ENCODE measurements at regions not wholly inside any gene's neighbourhood (a gene's known extent, or its start where the extent isn't known, plus 50 kb on each side); places are given as distances from the start of the nearest gene placed in this dataset.
A peak's percentile ranks its signal among the peaks of the same experiment; 100 is the strongest.

- Histone ChIP-seq H3K27me3 (no peaks in the 10 kb centered on the region), H3K9me3 (peaks cover 0 to 16% (median 0%) of the 10 kb centered on the region in 11 donors), H3K4me3 (no peak overlapping the region), H3K36me3 (no peaks in the 10 kb centered on the region), H3K27ac (no peak overlapping the region), H3K4me1 (peaks cover 0 to 13% (median 2%) of the 10 kb centered on the region in 9 donors)
- intact Hi-C loops (cut with DNase I) = no loop called here
- 92 to 93% methylated on average over 8 of the region's 8 CpGs for WGBS, 2 donors
- DNase-seq (no peak), ATAC-seq (no peak)
- no peak for TF ChIP-seq CTCF (IDR thresholded peaks at IDR 0.05)
These were observed 96.4 kb upstream of the AMOTL1 start for GRCh38 chr11:94671553-94672366.

- WGBS, 2 donors = 95 to 96% methylated on average over 8 of the region's 8 CpGs
- H3K4me3 ChIP-seq = no peak overlapping the region
- no peak overlapping the region for H3K27ac ChIP-seq
- intact Hi-C loops (cut with DNase I) = no loop called here
- no peaks in the 10 kb centered on the region for H3K36me3 ChIP-seq
- H3K27me3 ChIP-seq = no peaks in the 10 kb centered on the region
- DNase-seq (no peak), ATAC-seq (no peak)
- H3K9me3 ChIP-seq = peaks cover 0 to 16% (median 0%) of the 10 kb centered on the region in 11 donors
- no peak for TF ChIP-seq CTCF (IDR thresholded peaks at IDR 0.05)
- H3K4me1 ChIP-seq = peaks cover 0 to 13% (median 2%) of the 10 kb centered on the region in 9 donors
These were observed 95.5 kb upstream of the AMOTL1 start for GRCh38 chr11:94672636-94673035.

- H3K4me1 ChIP-seq = peaks cover 0 to 13% (median 2%) of the 10 kb centered on the region in 9 donors
- no peak for DNase-seq
- TF ChIP-seq CTCF (IDR thresholded peaks at IDR 0.05) = no peak
- H3K4me3 ChIP-seq = no peak overlapping the region
- no peaks in the 10 kb centered on the region for H3K27me3 ChIP-seq
- H3K36me3 ChIP-seq = no peaks in the 10 kb centered on the region
- intact Hi-C loops (cut with DNase I) = no loop called here
- H3K9me3 ChIP-seq = peaks cover 0 to 16% (median 0%) of the 10 kb centered on the region in 11 donors
- 95 to 96% methylated on average over 2 of the region's 2 CpGs for WGBS, 2 donors
- no peak overlapping the region for H3K27ac ChIP-seq
- no peak for ATAC-seq
These were observed 94.8 kb upstream of the AMOTL1 start for GRCh38 chr11:94673386-94673785.

GRCh38 chr11:94673951-94674491, 94.1 kb upstream of the AMOTL1 start:
- no peak overlapping the region for H3K27ac ChIP-seq
- ATAC-seq (peak; percentile 33 to 92 (median 54)), DNase-seq (no peak)
- H3K27me3 ChIP-seq = no peaks in the 10 kb centered on the region
- H3K4me3 ChIP-seq = no peak overlapping the region
- peaks cover 0 to 16% (median 0%) of the 10 kb centered on the region in 11 donors for H3K9me3 ChIP-seq
- 60 to 63% methylated on average over 6 of the region's 6 CpGs for WGBS, 2 donors
- intact Hi-C loops (cut with DNase I) = no loop called here
- H3K36me3 ChIP-seq = no peaks in the 10 kb centered on the region
- no peak for TF ChIP-seq CTCF (IDR thresholded peaks at IDR 0.05)
- peaks cover 0 to 13% (median 2%) of the 10 kb centered on the region in 9 donors for H3K4me1 ChIP-seq
